Astrocyte (in vitro differentiated cells and primary cell): ENCODE measurements at regions not wholly inside any gene's neighbourhood (a gene's known extent, or its start where the extent isn't known, plus 50 kb on each side); places are given as distances from the start of the nearest gene placed in this dataset.

Source experiments
- DNase-seq: peaks from one replicate; pipeline ENCODE4 v3.0.0-alpha.2; 2010; ENCODE audit warnings: low read depth
- FAIRE-seq: peaks from 2 replicates; lab custom pipeline; 2011; peaks lifted over from hg19 to GRCh38; lab: Jason Lieb, UNC
- H2AFZ ChIP-seq: 2 replicates; pipeline ENCODE4 v1.6.0; 2012; ENCODE audit warnings: low read depth, low read length, inconsistent platforms
- H3K27ac ChIP-seq: 2 replicates; pipeline ENCODE4 v1.5.1; 2011; ENCODE audit warnings: low read depth, low read length, inconsistent platforms
- H3K27me3 ChIP-seq: 2 replicates; pipeline ENCODE4 v1.6.0; 2011; ENCODE audit warnings: low read length, inconsistent platforms; ENCODE audit not compliant: insufficient read depth
- H3K36me3 ChIP-seq: 2 replicates; pipeline ENCODE4 v1.5.1; 2011; ENCODE audit warnings: low read length, inconsistent platforms; ENCODE audit not compliant: insufficient read depth
- H3K4me1 ChIP-seq: 2 replicates; pipeline ENCODE4 v1.5.1; 2011; ENCODE audit warnings: low read length, inconsistent platforms; ENCODE audit not compliant: insufficient read depth
- H3K4me2 ChIP-seq: 2 replicates; pipeline ENCODE4 v1.6.0; 2012; ENCODE audit warnings: low read length, inconsistent platforms
- H3K4me3 ChIP-seq: 2 replicates; pipeline ENCODE4 v1.5.1; 2011; ENCODE audit warnings: low read depth, mild to moderate bottlenecking, low read length, inconsistent platforms; ENCODE audit not compliant: insufficient read depth
- H3K79me2 ChIP-seq: 2 replicates; pipeline ENCODE4 v1.6.0; 2012; ENCODE audit warnings: mild to moderate bottlenecking, low read length, inconsistent platforms; ENCODE audit not compliant: insufficient read depth
- H3K9ac ChIP-seq: 2 replicates; pipeline ENCODE4 v1.6.0; 2012; ENCODE audit warnings: mild to moderate bottlenecking, low read length, inconsistent platforms
- H3K9me3 ChIP-seq: 2 replicates; pipeline ENCODE4 v1.5.1; 2012; ENCODE audit warnings: low read depth, mild to moderate bottlenecking, low read length, inconsistent platforms; ENCODE audit not compliant: insufficient read depth
- H4K20me1 ChIP-seq: 2 replicates; pipeline ENCODE4 v1.6.0; 2012; ENCODE audit warnings: low read length, inconsistent platforms; ENCODE audit not compliant: insufficient read depth
- H3K27ac Mint-ChIP-seq: one replicate; pipeline ENCODE4 v1.8.0; 2021; ENCODE audit warnings: mild to moderate bottlenecking, mixed read lengths; ENCODE audit not compliant: unreplicated experiment
- H3K27me3 Mint-ChIP-seq: one replicate; pipeline ENCODE4 v1.8.0; 2021; ENCODE audit warnings: low read depth, mixed read lengths; ENCODE audit not compliant: unreplicated experiment
- H3K36me3 Mint-ChIP-seq: one replicate; pipeline ENCODE4 v1.8.0; 2021; ENCODE audit warnings: low read depth, mixed read lengths; ENCODE audit not compliant: unreplicated experiment
- H3K4me1 Mint-ChIP-seq: one replicate; pipeline ENCODE4 v1.8.0; 2021; ENCODE audit warnings: low read depth, mixed read lengths; ENCODE audit not compliant: unreplicated experiment
- H3K4me3 Mint-ChIP-seq: one replicate; pipeline ENCODE4 v1.8.0; 2021; ENCODE audit warnings: mild to moderate bottlenecking, moderate library complexity, mixed read lengths; ENCODE audit not compliant: unreplicated experiment
- H3K9me3 Mint-ChIP-seq: one replicate; pipeline ENCODE4 v1.8.0; 2021; ENCODE audit warnings: mild to moderate bottlenecking, mixed read lengths; ENCODE audit not compliant: unreplicated experiment
- CTCF ChIP-seq: IDR thresholded peaks from 2 replicates; pipeline ENCODE4 v1.5.1; 2011; ENCODE audit warnings: low read depth, mild to moderate bottlenecking, inconsistent platforms, low read length, moderate library complexity; ENCODE audit not compliant: insufficient read depth
- EZH2 ChIP-seq: IDR thresholded peaks from 2 replicates; pipeline ENCODE4 v1.6.1; 2012; ENCODE audit warnings: mild to moderate bottlenecking, low read length, inconsistent platforms; ENCODE audit not compliant: insufficient read depth

GRCh38 chr15:52879145-52879544 is 89.0 kb upstream of the ONECUT1 start:
- Mint-ChIP-seq H3K27me3 (peaks cover 20% of the 10 kb centered on the region), H3K9me3 (no peaks in the 10 kb centered on the region), H3K36me3 (no peaks in the 10 kb centered on the region), H3K4me1 (peaks cover 7% of the 10 kb centered on the region), H3K4me3 (no peak overlapping the region), H3K27ac (no peak overlapping the region)
- no peak overlapping the region for H3K4me2 ChIP-seq
- H3K9ac ChIP-seq, result no peak overlapping the region
- FAIRE-seq (no peak), DNase-seq (no peak)
- H3K4me1 ChIP-seq, result no peaks in the 10 kb centered on the region
- no peaks in the 10 kb centered on the region for H3K79me2 ChIP-seq
- H3K27ac ChIP-seq, result no peak overlapping the region
- no peaks in the 10 kb centered on the region for H3K36me3 ChIP-seq
- no peaks in the 10 kb centered on the region for H4K20me1 ChIP-seq
- H3K27me3 ChIP-seq, result no peaks in the 10 kb centered on the region
- no peak for TF ChIP-seq CTCF
- H3K4me3 ChIP-seq, result no peak overlapping the region
- no peak overlapping the region for H2AFZ ChIP-seq
- H3K9me3 ChIP-seq, result no peaks in the 10 kb centered on the region

GRCh38 chr15:52876991-52877663 is 87.0 kb upstream of the ONECUT1 start:
- Histone ChIP-seq H4K20me1 (no peaks in the 10 kb centered on the region), H3K4me1 (no peaks in the 10 kb centered on the region), H2AFZ (no peak overlapping the region), H3K4me3 (no peak overlapping the region), H3K27me3 (no peaks in the 10 kb centered on the region), H3K4me2 (no peak overlapping the region), H3K79me2 (no peaks in the 10 kb centered on the region), H3K9me3 (no peaks in the 10 kb centered on the region), H3K9ac (no peak overlapping the region), H3K36me3 (no peaks in the 10 kb centered on the region), H3K27ac (no peak overlapping the region)
- Mint-ChIP-seq H3K9me3 (no peaks in the 10 kb centered on the region), H3K4me3 (no peak overlapping the region), H3K4me1 (peaks cover 7% of the 10 kb centered on the region), H3K36me3 (no peaks in the 10 kb centered on the region), H3K27me3 (peaks cover 25% of the 10 kb centered on the region), H3K27ac (no peak overlapping the region)
- TF ChIP-seq CTCF (no peak), EZH2 (no peak)
- FAIRE-seq (no peak), DNase-seq (no peak)

- no peak for FAIRE-seq
- Histone ChIP-seq H3K27me3 (no peaks in the 10 kb centered on the region), H3K4me2 (no peak overlapping the region), H3K4me3 (no peak overlapping the region), H3K27ac (no peak overlapping the region), H3K9me3 (no peaks in the 10 kb centered on the region), H3K36me3 (no peaks in the 10 kb centered on the region), H3K4me1 (no peaks in the 10 kb centered on the region), H3K79me2 (no peaks in the 10 kb centered on the region), H2AFZ (no peak overlapping the region), H3K9ac (no peak overlapping the region), H4K20me1 (no peaks in the 10 kb centered on the region)
- no peak overlapping the region for H3K27ac Mint-ChIP-seq
- no peak overlapping the region for H3K4me3 Mint-ChIP-seq
- H3K27me3 Mint-ChIP-seq, result peaks cover 25% of the 10 kb centered on the region
- H3K36me3 Mint-ChIP-seq, result no peaks in the 10 kb centered on the region
- no peak for TF ChIP-seq CTCF
- no peak for TF ChIP-seq EZH2
- H3K4me1 Mint-ChIP-seq, result peaks cover 7% of the 10 kb centered on the region
- H3K9me3 Mint-ChIP-seq, result no peaks in the 10 kb centered on the region
- no peak for DNase-seq
Measured at GRCh38 chr15:52872036-52872818, 82.1 kb upstream of the ONECUT1 start.
